OCI-LY1 (cell line): ENCODE measurements at regions not wholly inside any gene's neighbourhood (a gene's known extent, or its start where the extent isn't known, plus 50 kb on each side); places are given as distances from the start of the nearest gene placed in this dataset.

Experiments used
- H2AFZ ChIP-seq: fragments of 200-600 bp; sonication (generic), shearing (Covaris generic); 2 replicates; pipeline ENCODE4 v1.6.0; 2014; ENCODE audit warnings: antibody characterized with exemption, mild to moderate bottlenecking, low read length
- H3F3A ChIP-seq: fragments of 200-600 bp; sonication (generic), shearing (Covaris generic); 2 replicates; pipeline ENCODE4 v1.6.0; 2014; ENCODE audit warnings: mild to moderate bottlenecking, antibody characterized with exemption, low read length, moderate library complexity; ENCODE audit not compliant: insufficient read depth
- H3K27ac ChIP-seq: fragments of 200-600 bp; sonication (generic); 2 replicates; pipeline ENCODE4 v1.5.1; 2014; ENCODE audit warnings: low read length, mixed run types, mild to moderate bottlenecking, low read depth; ENCODE audit not compliant: poor library complexity, severe bottlenecking
- H3K27me3 ChIP-seq: fragments of 200-600 bp; sonication (generic); 2 replicates; pipeline ENCODE4 v1.6.0; 2014; ENCODE audit warnings: antibody characterized with exemption, mild to moderate bottlenecking, low read length, moderate library complexity; ENCODE audit not compliant: insufficient read depth
- H3K36me3 ChIP-seq: fragments of 200-600 bp; sonication (generic); 2 replicates; pipeline ENCODE4 v1.6.1; 2014; ENCODE audit warnings: mild to moderate bottlenecking, antibody characterized with exemption, low read length, moderate library complexity, mixed read lengths; ENCODE audit not compliant: insufficient read depth
- H3K4me1 ChIP-seq: fragments of 200-600 bp; sonication (generic); 2 replicates; pipeline ENCODE4 v1.5.1; 2014; ENCODE audit warnings: mild to moderate bottlenecking, low read length, moderate library complexity; ENCODE audit not compliant: insufficient read depth, severe bottlenecking
- H3K4me2 ChIP-seq: fragments of 200-600 bp; sonication (generic), shearing (Covaris generic); 2 replicates; pipeline ENCODE4 v1.6.1; 2014; ENCODE audit warnings: low read length
- H3K4me3 ChIP-seq: fragments of 200-600 bp; sonication (generic); 2 replicates; pipeline ENCODE4 v1.5.1; 2014; ENCODE audit warnings: low read length, low read depth, mild to moderate bottlenecking, mixed read lengths; ENCODE audit not compliant: poor library complexity, severe bottlenecking
- H3K79me2 ChIP-seq: fragments of 200-600 bp; shearing (Covaris generic); 2 replicates; pipeline ENCODE4 v1.6.1; 2016; ENCODE audit warnings: mixed run types, low read length, mixed read lengths; ENCODE audit not compliant: insufficient read depth
- H3K9ac ChIP-seq: fragments of 200-600 bp; sonication (generic), shearing (Covaris generic); 2 replicates; pipeline ENCODE4 v1.6.1; 2014; ENCODE audit warnings: mild to moderate bottlenecking, low read length, mixed read lengths
- H3K9me2 ChIP-seq: fragments of 200-600 bp; sonication (generic), shearing (Covaris generic); 2 replicates; pipeline ENCODE4 v1.6.1; 2014; ENCODE audit warnings: low read depth, mild to moderate bottlenecking, low read length, mixed read lengths
- H3K9me3 ChIP-seq: fragments of 200-600 bp; shearing (Covaris generic); 2 replicates; pipeline ENCODE4 v1.6.1; 2014; ENCODE audit warnings: low read length, mixed read lengths
- H4K20me1 ChIP-seq: fragments of 200-600 bp; sonication (generic), shearing (Covaris generic); 2 replicates; pipeline ENCODE4 v1.6.0; 2016; ENCODE audit warnings: mild to moderate bottlenecking, low read length; ENCODE audit not compliant: insufficient read depth
- CTCF ChIP-seq: fragments of 200-600 bp; sonication (generic), shearing (Covaris generic); IDR thresholded peaks from 2 replicates; pipeline ENCODE4 v1.5.1; 2017; ENCODE audit warnings: mild to moderate bottlenecking, antibody characterized with exemption, low read length, moderate library complexity, mixed read lengths
- EZH2 ChIP-seq: fragments of 200-600 bp; sonication (generic), shearing (Covaris generic); IDR thresholded peaks from 2 replicates; pipeline ENCODE4 v1.8.0; 2017; ENCODE audit warnings: borderline replicate concordance, mixed run types, mild to moderate bottlenecking, antibody characterized with exemption, low read length, moderate library complexity, mixed read lengths

- Histone ChIP-seq H3K9me3 (no peaks in the 10 kb centered on the region), H3K9ac (no peak overlapping the region), H3K27ac (no peak overlapping the region), H2AFZ (no peak overlapping the region), H3K36me3 (no peaks in the 10 kb centered on the region), H3K4me1 (no peaks in the 10 kb centered on the region), H3K9me2 (no peaks in the 10 kb centered on the region), H3F3A (no peaks in the 10 kb centered on the region), H4K20me1 (no peaks in the 10 kb centered on the region), H3K4me3 (no peak overlapping the region), H3K79me2 (no peaks in the 10 kb centered on the region), H3K27me3 (no peaks in the 10 kb centered on the region; the same call in 1 of the 2 replicates), H3K4me2 (no peak overlapping the region)
- no peak for TF ChIP-seq CTCF
- TF ChIP-seq EZH2 = no peak
Observed at GRCh38 chr1:29395736-29396437, 159.6 kb downstream of the PTPRU start.

DNA sequence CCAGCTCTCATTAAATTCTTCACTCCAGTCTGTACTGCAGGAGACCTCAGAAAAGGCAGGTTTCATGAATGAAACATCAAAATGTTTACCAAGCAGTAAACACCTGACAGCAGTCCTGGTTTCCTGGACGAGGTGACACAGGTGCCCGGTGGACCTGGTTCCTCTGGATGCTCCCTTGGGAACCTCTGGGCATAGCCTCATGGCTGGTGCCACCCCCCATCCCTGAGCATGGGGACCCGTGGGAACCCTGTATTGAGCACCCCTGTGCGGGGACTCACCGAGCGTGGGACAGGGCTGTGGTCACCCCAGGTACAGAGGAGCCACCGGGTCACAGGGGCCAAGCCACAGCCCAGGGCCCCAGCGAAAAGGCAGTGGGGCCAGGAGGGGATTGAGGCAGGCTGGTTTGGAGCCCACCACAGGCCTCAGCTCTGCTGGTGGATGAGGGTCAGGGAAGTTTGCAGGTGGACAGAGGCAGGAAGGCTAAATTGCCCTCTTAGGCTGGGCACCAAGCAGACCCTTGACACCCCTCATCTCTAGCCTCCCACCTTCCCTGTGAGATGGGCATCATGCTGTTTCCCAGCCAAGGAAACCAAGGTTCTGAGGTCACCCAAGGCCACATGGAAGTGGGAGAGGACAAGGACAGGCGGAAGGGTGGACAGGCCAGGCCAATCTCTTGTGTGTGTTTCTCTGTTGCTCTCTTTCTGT, 158.4 kb downstream of the PTPRU start:
- no peaks in the 10 kb centered on the region for H3K9me2 ChIP-seq
- no peaks in the 10 kb centered on the region for H3K79me2 ChIP-seq
- no peak overlapping the region for H2AFZ ChIP-seq
- no peaks in the 10 kb centered on the region for H3F3A ChIP-seq
- H3K27ac ChIP-seq = no peak overlapping the region
- no peak overlapping the region for H3K4me3 ChIP-seq
- no peaks in the 10 kb centered on the region for H3K9me3 ChIP-seq
- no peaks in the 10 kb centered on the region for H3K4me1 ChIP-seq
- no peaks in the 10 kb centered on the region; the same call in 1 of the 2 replicates for H3K27me3 ChIP-seq
- TF ChIP-seq CTCF = no peak
- no peak for TF ChIP-seq EZH2
- no peak overlapping the region for H3K4me2 ChIP-seq
- H3K9ac ChIP-seq = no peak overlapping the region
- H4K20me1 ChIP-seq = no peaks in the 10 kb centered on the region
- H3K36me3 ChIP-seq = no peaks in the 10 kb centered on the region

GRCh38 chr1:29393451-29393826, 157.1 kb downstream of the PTPRU start:
- Histone ChIP-seq H3K79me2 (no peaks in the 10 kb centered on the region), H3K36me3 (no peaks in the 10 kb centered on the region), H3F3A (no peaks in the 10 kb centered on the region), H3K9me3 (no peaks in the 10 kb centered on the region), H3K4me1 (no peaks in the 10 kb centered on the region), H2AFZ (no peak overlapping the region), H3K27me3 (no peaks in the 10 kb centered on the region), H4K20me1 (no peaks in the 10 kb centered on the region), H3K9me2 (no peaks in the 10 kb centered on the region), H3K4me2 (no peak overlapping the region), H3K27ac (no peak overlapping the region), H3K9ac (no peak overlapping the region), H3K4me3 (no peak overlapping the region)
- TF ChIP-seq CTCF = no peak
- no peak for TF ChIP-seq EZH2
